GM23338 (cell line): ENCODE measurements at regions not wholly inside any gene's neighbourhood (a gene's known extent, or its start where the extent isn't known, plus 50 kb on each side); places are given as distances from the start of the nearest gene placed in this dataset.

Source experiments
- ATAC-seq: fragments of 200-7000 bp; cut with Tn5 transposase; 3 replicates; pipeline ENCODE4 v1.9.1; 2020
- DNase-seq: peaks from one replicate; pipeline ENCODE4 v3.0.0-alpha.2; 2015; ENCODE audit warnings: low spot score
- H2AFZ ChIP-seq: fragments of 200-600 bp; sonication (generic); 2 replicates; pipeline ENCODE4 v1.8.0; 2016; ENCODE audit warnings: antibody characterized with exemption, mild to moderate bottlenecking, moderate library complexity
- H3F3A ChIP-seq: fragments of 200-600 bp; sonication (generic); replicated peaks from 2 replicates; pipeline ENCODE4 v1.8.0; 2017; ENCODE audit warnings: antibody characterized with exemption, mixed run types, low read depth
- H3K27ac ChIP-seq: fragments of 200-600 bp; sonication (generic); 2 replicates; pipeline ENCODE4 v1.6.1; 2016; ENCODE audit warnings: low read depth
- H3K27me3 ChIP-seq: fragments of 200-600 bp; sonication (generic); 2 replicates; pipeline ENCODE4 v1.8.0; 2016; ENCODE audit warnings: mild to moderate bottlenecking, mixed run types, moderate library complexity; ENCODE audit not compliant: insufficient read depth
- H3K36me3 ChIP-seq: fragments of 200-600 bp; sonication (generic); 2 replicates; pipeline ENCODE4 v1.8.0; 2016; ENCODE audit warnings: mild to moderate bottlenecking; ENCODE audit not compliant: insufficient read depth
- H3K4me1 ChIP-seq: fragments of 200-600 bp; sonication (generic); 2 replicates; pipeline ENCODE4 v1.8.0; 2016; ENCODE audit warnings: mild to moderate bottlenecking, moderate library complexity; ENCODE audit not compliant: insufficient read depth
- H3K4me2 ChIP-seq: fragments of 200-600 bp; sonication (generic); 2 replicates; pipeline ENCODE4 v1.7.1; 2017; ENCODE audit warnings: mixed run types
- H3K4me3 ChIP-seq: fragments of 200-600 bp; sonication (generic); 2 replicates; pipeline ENCODE4 v1.6.1; 2016; ENCODE audit warnings: mixed run types
- H3K79me2 ChIP-seq: fragments of 200-600 bp; sonication (generic); replicated peaks from 2 replicates; pipeline ENCODE4 v1.8.0; 2017; ENCODE audit warnings: mild to moderate bottlenecking; ENCODE audit not compliant: insufficient read depth
- H3K9me2 ChIP-seq: fragments of 200-600 bp; sonication (generic); 2 replicates; pipeline ENCODE4 v1.8.0; 2017; ENCODE audit not compliant: insufficient read depth
- H4K20me1 ChIP-seq: fragments of 200-600 bp; sonication (generic); replicated peaks from 2 replicates; pipeline ENCODE4 v1.8.0; 2017; ENCODE audit warnings: mild to moderate bottlenecking; ENCODE audit not compliant: insufficient read depth
- H3K27ac Mint-ChIP-seq: 2 replicates; pipeline ENCODE4 v1.8.0; 2020; ENCODE audit warnings: inconsistent platforms, mild to moderate bottlenecking, moderate library complexity, mixed read lengths
- H3K27me3 Mint-ChIP-seq: 3 replicates; pipeline ENCODE4 v1.8.0; 2022; ENCODE audit warnings: low read depth, mild to moderate bottlenecking, moderate library complexity, mixed read lengths, inconsistent platforms; ENCODE audit not compliant: insufficient read depth, poor library complexity
- H3K36me3 Mint-ChIP-seq: 3 replicates; pipeline ENCODE4 v1.8.0; 2021; ENCODE audit warnings: low read depth, mild to moderate bottlenecking, inconsistent platforms, moderate library complexity, mixed read lengths
- H3K4me1 Mint-ChIP-seq: 3 replicates; pipeline ENCODE4 v1.8.0; 2020; ENCODE audit warnings: mild to moderate bottlenecking, inconsistent platforms, mixed read lengths
- H3K4me3 Mint-ChIP-seq: 3 replicates; pipeline ENCODE4 v1.8.0; 2021; ENCODE audit warnings: moderate library complexity, mild to moderate bottlenecking, inconsistent platforms, mixed read lengths
- H3K9me3 Mint-ChIP-seq: 3 replicates; pipeline ENCODE4 v1.8.0; 2020; ENCODE audit warnings: moderate library complexity, mild to moderate bottlenecking, inconsistent platforms, mixed read lengths
- CREB1 ChIP-seq: fragments of 250-450 bp; sonication (Bioruptor Pico); IDR thresholded peaks from 2 replicates; pipeline ENCODE4 v1.5.0; 2020; ENCODE audit warnings: low read depth, mild to moderate bottlenecking, moderate library complexity
- EZH2 ChIP-seq: fragments of 200-600 bp; sonication (generic); IDR thresholded peaks from one replicate; pipeline ENCODE4 v1.8.0; 2017; ENCODE audit warnings: antibody characterized with exemption, mild to moderate bottlenecking, low read depth; ENCODE audit not compliant: unreplicated experiment
- EZH2phosphoT487 ChIP-seq: fragments of 200-600 bp; sonication (generic); IDR thresholded peaks from one replicate; pipeline ENCODE4 v1.8.1; 2018; ENCODE audit warnings: antibody characterized with exemption; ENCODE audit not compliant: unreplicated experiment
- JUNB ChIP-seq: IDR thresholded peaks from one replicate; pipeline ENCODE4 v1.6.1; 2016; ENCODE audit warnings: antibody characterized with exemption; ENCODE audit not compliant: unreplicated experiment
- NANOG ChIP-seq: IDR thresholded peaks from 2 replicates; pipeline ENCODE4 v1.6.1; 2016; ENCODE audit warnings: antibody characterized with exemption, borderline replicate concordance
- POLR2AphosphoS5 ChIP-seq: IDR thresholded peaks from 2 replicates; pipeline ENCODE4 v1.6.1; 2016; ENCODE audit warnings: antibody characterized with exemption, low read depth
- STAT1 ChIP-seq: IDR thresholded peaks from one replicate; pipeline ENCODE4 v1.6.1; 2016; ENCODE audit warnings: antibody characterized with exemption; ENCODE audit not compliant: unreplicated experiment
- ZNF114 ChIP-seq: fragments of 250-450 bp; sonication (Bioruptor Pico); IDR thresholded peaks from 2 replicates; pipeline ENCODE4 v1.5.0; 2020; ENCODE audit warnings: mild to moderate bottlenecking, moderate library complexity
- ZNF331 ChIP-seq: fragments of 250-450 bp; sonication (Bioruptor Pico); IDR thresholded peaks from 2 replicates; pipeline ENCODE4 v1.5.0; 2020; ENCODE audit warnings: low read depth, mild to moderate bottlenecking, moderate library complexity
- TF ChIP-seq, protein P1 (sequence below): fragments of 250-450 bp; sonication (Bioruptor Pico); IDR thresholded peaks from 2 replicates; pipeline ENCODE4 v1.5.0; 2020; ENCODE audit warnings: mild to moderate bottlenecking, moderate library complexity
- TF ChIP-seq, protein P2 (sequence below): IDR thresholded peaks from 2 replicates; pipeline ENCODE4 v1.6.1; 2016; ENCODE audit warnings: antibody characterized with exemption
- TF ChIP-seq, protein P3 (sequence below), 2 experiments: fragments of 200-600 bp in 1 of 2; sonication (generic) in 1 of 2; conservative IDR thresholded peaks; 2 replicates each; pipeline versions ENCODE4 v1.5.1 to v1.6.1; 2016 to 2017; ENCODE audit warnings: antibody characterized with exemption in 2 of 2, low read depth in 2 of 2, mild to moderate bottlenecking in 2 of 2, moderate library complexity in 1 of 2
- TF ChIP-seq, protein P4 (sequence below): IDR thresholded peaks from one replicate; pipeline ENCODE4 v1.6.1; 2018; ENCODE audit warnings: antibody characterized with exemption; ENCODE audit not compliant: unreplicated experiment

DNA sequence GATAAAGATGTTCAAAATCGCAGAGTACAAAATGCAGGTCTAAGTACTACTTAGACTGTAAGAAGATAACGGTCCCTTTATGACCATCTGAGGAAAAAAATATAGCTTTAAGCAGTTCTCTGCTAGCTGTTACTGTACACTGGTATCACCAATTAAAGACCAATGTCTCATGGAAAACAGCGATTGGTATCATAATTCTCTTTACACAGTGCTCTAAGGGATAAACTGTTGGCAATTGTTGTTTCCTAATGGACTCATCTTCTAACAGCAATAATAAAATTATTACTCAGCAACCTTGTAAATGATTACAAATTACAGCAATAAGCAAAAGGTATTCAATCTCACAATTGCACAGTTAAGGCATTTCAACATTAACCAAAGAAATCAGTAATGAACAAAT, 142.2 kb upstream of the DLGAP1 start:
- no peaks in the 10 kb centered on the region for H3K27me3 Mint-ChIP-seq
- Histone ChIP-seq H3K4me1 (no peaks in the 10 kb centered on the region), H3K4me2 (no peak overlapping the region), H3K4me3 (no peak overlapping the region), H3F3A (no peaks in the 10 kb centered on the region), H3K27ac (no peak overlapping the region), H4K20me1 (no peaks in the 10 kb centered on the region), H3K9me2 (no peaks in the 10 kb centered on the region), H3K27me3 (no peaks in the 10 kb centered on the region), H3K36me3 (no peaks in the 10 kb centered on the region), H3K79me2 (no peaks in the 10 kb centered on the region), H2AFZ (no peak overlapping the region)
- no peaks in the 10 kb centered on the region for H3K9me3 Mint-ChIP-seq
- ATAC-seq (no peak), DNase-seq (no peak)
- no peak overlapping the region for H3K27ac Mint-ChIP-seq
- peaks cover 7% of the 10 kb centered on the region; the same call in 2 of the 3 replicates for H3K4me1 Mint-ChIP-seq
- no peak overlapping the region for H3K4me3 Mint-ChIP-seq
- TF ChIP-seq CREB1 (CRISPR knock-in tag) (no peak), JUNB (no peak), ZNF331 (no peak), POLR2AphosphoS5 (no peak), EZH2phosphoT487 (no peak), NANOG (no peak), EZH2 (no peak), ZNF114 (CRISPR knock-in tag) (no peak), STAT1 (no peak)
- TF ChIP-seq, protein P1, sequence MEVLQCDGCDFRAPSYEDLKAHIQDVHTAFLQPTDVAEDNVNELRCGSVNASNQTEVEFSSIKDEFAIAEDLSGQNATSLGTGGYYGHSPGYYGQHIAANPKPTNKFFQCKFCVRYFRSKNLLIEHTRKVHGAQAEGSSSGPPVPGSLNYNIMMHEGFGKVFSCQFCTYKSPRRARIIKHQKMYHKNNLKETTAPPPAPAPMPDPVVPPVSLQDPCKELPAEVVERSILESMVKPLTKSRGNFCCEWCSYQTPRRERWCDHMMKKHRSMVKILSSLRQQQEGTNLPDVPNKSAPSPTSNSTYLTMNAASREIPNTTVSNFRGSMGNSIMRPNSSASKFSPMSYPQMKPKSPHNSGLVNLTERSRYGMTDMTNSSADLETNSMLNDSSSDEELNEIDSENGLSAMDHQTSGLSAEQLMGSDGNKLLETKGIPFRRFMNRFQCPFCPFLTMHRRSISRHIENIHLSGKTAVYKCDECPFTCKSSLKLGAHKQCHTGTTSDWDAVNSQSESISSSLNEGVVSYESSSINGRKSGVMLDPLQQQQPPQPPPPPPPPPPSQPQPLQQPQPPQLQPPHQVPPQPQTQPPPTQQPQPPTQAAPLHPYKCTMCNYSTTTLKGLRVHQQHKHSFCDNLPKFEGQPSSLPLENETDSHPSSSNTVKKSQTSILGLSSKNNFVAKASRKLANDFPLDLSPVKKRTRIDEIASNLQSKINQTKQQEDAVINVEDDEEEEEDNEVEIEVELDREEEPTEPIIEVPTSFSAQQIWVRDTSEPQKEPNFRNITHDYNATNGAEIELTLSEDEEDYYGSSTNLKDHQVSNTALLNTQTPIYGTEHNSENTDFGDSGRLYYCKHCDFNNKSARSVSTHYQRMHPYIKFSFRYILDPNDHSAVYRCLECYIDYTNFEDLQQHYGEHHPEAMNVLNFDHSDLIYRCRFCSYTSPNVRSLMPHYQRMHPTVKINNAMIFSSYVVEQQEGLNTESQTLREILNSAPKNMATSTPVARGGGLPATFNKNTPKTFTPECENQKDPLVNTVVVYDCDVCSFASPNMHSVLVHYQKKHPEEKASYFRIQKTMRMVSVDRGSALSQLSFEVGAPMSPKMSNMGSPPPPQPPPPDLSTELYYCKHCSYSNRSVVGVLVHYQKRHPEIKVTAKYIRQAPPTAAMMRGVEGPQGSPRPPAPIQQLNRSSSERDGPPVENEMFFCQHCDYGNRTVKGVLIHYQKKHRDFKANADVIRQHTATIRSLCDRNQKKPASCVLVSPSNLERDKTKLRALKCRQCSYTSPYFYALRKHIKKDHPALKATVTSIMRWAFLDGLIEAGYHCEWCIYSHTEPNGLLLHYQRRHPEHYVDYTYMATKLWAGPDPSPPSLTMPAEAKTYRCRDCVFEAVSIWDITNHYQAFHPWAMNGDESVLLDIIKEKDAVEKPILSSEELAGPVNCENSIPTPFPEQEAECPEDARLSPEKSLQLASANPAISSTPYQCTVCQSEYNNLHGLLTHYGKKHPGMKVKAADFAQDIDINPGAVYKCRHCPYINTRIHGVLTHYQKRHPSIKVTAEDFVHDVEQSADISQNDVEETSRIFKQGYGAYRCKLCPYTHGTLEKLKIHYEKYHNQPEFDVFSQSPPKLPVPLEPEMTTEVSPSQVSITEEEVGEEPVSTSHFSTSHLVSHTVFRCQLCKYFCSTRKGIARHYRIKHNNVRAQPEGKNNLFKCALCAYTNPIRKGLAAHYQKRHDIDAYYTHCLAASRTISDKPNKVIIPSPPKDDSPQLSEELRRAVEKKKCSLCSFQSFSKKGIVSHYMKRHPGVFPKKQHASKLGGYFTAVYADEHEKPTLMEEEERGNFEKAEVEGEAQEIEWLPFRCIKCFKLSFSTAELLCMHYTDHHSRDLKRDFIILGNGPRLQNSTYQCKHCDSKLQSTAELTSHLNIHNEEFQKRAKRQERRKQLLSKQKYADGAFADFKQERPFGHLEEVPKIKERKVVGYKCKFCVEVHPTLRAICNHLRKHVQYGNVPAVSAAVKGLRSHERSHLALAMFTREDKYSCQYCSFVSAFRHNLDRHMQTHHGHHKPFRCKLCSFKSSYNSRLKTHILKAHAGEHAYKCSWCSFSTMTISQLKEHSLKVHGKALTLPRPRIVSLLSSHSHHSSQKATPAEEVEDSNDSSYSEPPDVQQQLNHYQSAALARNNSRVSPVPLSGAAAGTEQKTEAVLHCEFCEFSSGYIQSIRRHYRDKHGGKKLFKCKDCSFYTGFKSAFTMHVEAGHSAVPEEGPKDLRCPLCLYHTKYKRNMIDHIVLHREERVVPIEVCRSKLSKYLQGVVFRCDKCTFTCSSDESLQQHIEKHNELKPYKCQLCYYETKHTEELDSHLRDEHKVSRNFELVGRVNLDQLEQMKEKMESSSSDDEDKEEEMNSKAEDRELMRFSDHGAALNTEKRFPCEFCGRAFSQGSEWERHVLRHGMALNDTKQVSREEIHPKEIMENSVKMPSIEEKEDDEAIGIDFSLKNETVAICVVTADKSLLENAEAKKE (CRISPR knock-in tag): no peak
- TF ChIP-seq, protein P2, sequence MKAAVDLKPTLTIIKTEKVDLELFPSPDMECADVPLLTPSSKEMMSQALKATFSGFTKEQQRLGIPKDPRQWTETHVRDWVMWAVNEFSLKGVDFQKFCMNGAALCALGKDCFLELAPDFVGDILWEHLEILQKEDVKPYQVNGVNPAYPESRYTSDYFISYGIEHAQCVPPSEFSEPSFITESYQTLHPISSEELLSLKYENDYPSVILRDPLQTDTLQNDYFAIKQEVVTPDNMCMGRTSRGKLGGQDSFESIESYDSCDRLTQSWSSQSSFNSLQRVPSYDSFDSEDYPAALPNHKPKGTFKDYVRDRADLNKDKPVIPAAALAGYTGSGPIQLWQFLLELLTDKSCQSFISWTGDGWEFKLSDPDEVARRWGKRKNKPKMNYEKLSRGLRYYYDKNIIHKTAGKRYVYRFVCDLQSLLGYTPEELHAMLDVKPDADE: no peak
- TF ChIP-seq, protein P3, sequence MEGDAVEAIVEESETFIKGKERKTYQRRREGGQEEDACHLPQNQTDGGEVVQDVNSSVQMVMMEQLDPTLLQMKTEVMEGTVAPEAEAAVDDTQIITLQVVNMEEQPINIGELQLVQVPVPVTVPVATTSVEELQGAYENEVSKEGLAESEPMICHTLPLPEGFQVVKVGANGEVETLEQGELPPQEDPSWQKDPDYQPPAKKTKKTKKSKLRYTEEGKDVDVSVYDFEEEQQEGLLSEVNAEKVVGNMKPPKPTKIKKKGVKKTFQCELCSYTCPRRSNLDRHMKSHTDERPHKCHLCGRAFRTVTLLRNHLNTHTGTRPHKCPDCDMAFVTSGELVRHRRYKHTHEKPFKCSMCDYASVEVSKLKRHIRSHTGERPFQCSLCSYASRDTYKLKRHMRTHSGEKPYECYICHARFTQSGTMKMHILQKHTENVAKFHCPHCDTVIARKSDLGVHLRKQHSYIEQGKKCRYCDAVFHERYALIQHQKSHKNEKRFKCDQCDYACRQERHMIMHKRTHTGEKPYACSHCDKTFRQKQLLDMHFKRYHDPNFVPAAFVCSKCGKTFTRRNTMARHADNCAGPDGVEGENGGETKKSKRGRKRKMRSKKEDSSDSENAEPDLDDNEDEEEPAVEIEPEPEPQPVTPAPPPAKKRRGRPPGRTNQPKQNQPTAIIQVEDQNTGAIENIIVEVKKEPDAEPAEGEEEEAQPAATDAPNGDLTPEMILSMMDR (conservative IDR thresholded peaks at IDR 0.05; ENCODE audit: low read depth in 2 of 2): no peak
- TF ChIP-seq, protein P4, sequence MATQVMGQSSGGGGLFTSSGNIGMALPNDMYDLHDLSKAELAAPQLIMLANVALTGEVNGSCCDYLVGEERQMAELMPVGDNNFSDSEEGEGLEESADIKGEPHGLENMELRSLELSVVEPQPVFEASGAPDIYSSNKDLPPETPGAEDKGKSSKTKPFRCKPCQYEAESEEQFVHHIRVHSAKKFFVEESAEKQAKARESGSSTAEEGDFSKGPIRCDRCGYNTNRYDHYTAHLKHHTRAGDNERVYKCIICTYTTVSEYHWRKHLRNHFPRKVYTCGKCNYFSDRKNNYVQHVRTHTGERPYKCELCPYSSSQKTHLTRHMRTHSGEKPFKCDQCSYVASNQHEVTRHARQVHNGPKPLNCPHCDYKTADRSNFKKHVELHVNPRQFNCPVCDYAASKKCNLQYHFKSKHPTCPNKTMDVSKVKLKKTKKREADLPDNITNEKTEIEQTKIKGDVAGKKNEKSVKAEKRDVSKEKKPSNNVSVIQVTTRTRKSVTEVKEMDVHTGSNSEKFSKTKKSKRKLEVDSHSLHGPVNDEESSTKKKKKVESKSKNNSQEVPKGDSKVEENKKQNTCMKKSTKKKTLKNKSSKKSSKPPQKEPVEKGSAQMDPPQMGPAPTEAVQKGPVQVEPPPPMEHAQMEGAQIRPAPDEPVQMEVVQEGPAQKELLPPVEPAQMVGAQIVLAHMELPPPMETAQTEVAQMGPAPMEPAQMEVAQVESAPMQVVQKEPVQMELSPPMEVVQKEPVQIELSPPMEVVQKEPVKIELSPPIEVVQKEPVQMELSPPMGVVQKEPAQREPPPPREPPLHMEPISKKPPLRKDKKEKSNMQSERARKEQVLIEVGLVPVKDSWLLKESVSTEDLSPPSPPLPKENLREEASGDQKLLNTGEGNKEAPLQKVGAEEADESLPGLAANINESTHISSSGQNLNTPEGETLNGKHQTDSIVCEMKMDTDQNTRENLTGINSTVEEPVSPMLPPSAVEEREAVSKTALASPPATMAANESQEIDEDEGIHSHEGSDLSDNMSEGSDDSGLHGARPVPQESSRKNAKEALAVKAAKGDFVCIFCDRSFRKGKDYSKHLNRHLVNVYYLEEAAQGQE: no peak
- no peaks in the 10 kb centered on the region for H3K36me3 Mint-ChIP-seq
